ENCODE measurements at regions not wholly inside any gene's neighbourhood (a gene's known extent, or its start where the extent isn't known, plus 50 kb on each side); places are given as distances from the start of the nearest gene placed in this dataset.
"Not testable (repeated sequence)": the region's sequence is repeated elsewhere in the genome, so short reads cannot be mapped to it uniquely, and the experiment has no call there.

DNA sequence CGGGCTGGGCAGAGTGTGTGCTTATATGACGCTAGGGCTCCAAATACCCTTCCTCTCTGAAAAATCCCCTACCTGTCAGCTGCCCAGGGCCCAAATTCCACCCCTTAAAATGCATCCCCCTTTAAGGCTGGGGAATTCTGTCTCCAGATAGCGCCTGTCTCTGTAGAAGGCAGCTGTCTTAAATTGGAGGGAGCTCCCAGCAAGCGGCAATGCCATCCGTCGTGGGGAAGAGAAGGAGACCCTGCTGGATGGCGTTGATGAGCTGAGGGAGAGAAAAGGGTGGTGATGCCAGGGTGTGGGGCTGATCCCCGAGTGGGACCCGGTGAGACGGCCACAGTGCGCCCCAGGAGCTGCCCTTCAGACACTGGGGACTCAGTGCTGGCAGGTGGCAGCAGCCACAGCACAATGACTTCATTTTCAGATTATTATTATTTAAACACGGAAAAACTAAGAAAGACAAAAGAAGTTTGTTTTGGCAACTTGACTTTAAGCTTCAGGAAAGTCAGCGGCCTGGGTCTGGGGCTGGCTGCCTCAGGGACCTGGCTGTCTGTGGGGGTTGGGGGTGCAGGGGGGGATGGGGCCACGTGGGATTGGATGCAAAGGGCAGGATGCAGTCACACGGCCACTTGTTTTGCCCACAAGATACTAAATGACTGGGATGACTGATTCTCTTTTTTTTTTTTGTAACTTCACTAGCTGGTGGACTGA is 152.8 kb downstream of the TFCP2L1 start:
- DNase-seq (ENCODE audit: low read depth): no peak

DNA sequence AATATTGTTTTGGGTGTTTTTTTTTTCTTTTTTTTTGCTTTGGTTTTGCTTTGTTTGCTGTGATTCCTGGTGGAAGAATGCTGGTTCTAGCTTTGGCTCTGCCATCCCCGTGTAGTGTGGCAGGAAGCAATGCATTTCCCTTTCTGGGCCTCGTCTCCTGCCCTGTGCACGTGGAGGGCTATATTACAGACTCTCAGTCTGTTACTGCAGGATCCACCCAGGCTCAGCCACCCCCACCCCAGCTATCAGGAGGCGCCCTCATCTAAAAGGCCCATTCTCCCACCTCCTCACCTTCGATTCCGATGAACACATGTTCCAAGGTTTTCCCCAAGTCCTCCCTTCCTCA is 152.3 kb downstream of the TFCP2L1 start:
- DNase-seq (ENCODE audit: low read depth): no peak

DNA sequence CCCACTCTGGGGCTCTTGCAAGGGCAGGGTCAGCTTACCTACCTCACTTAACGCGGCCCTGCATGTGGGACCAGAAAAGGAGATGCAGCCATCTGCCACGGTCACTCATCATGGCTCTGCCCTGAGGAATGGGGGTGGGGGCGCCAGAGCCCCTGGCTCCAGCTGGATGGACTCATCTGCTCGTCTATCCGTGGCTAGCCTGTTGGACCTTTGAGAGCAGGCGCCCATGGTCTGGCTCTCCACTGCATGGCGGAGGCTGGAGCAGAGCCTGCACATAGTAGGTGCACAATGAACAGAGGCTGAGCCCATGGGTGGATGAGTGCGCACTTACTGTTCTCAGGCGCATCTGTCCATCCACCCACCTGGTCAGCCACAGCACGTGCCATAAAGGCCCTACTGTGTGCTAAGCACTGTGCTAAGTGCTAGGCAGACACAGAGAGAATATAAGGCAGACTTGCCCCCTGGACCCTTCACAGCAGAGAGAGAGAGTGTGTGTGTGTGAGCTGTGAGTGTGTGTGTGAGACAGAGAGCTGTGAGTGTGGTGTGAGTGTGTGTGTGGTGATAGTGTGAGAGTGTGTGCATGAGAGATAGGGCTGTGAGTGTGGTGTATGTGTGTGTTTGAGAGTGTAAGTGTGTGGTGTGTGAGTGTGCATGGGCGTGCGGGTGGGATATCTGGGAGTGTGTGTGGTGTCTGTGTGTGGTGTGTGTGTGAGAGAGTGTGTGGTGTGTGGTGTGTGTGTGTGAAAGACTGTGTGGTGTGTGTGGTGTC is 151.3 kb downstream of the TFCP2L1 start:
- DNase-seq (ENCODE audit: low read depth): no peak

DNA sequence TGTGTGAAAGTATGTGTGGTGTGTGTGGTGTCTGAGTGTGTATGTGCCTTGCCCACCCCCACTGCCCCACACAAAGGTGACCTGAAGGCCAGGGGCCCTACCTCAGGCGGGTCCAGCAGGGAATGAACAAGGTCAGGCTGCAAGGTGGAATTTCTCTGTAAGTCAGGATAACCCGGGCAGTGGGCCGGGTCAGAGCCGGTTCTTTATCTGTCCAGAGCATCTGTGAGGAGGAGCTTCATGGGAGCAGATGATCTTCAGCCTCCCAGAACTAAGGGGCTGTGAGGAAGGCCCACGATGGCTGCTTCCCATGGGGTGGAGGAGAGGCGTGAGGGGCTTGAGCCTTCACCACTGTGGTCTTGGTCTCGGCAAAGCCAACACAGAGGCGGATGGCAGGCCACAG is 150.3 kb downstream of the TFCP2L1 start:
- no peak for DNase-seq (ENCODE audit: low read depth)

DNA sequence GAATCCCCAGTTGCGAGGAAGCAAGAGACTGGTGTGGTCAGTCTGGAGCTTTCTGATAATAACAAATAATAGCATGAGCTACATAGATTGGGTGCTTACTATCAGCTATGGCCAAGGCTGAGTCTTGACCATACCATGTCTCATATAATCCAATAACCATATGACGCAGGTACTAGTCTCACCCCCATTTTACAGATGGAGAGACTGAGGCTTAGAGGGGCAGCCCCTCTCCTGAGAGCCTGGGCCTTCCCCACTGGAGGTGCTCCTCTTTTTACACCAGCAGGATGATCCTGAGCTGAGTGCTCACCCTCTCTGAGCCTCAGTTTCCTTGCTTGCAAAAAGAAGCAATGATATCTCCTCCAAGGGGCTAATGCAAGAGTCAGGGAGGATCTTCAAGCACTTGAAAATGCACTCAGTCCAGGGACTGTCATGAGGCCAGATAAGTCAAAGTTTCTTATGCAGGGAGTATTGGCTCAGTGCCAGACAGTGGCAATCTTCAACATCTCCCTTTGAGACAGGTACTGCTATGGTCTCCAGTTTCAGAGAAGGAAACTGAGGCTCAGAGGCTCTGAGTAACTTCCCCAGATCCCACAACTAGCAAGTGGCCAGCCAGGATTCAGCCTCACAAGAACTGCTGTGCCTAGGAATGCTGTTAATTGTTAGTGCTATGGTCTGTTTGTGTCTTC is 149.7 kb downstream of the TFCP2L1 start:
- DNase-seq (ENCODE audit: low read depth): no peak

DNA sequence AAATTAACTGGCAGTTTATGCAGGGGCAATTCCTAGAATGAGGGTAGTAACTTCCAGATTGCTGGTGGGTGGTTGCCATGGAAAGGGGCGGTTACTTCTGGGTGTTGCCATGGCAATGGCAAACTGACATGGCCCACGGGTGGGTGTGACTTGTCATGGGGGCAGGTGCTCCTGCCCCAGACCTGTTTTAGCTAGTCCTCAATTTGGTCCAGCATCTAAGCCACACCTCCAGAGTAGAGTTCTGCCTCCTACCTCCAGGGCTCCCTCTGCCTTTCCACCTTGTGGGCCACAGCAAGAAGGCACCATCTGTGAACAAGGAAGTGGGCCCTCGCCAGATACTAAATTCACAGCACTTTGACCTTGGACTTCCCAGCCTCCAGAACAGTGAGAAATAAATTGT is 148.7 kb downstream of the TFCP2L1 start:
- DNase-seq (ENCODE audit: low read depth): no peak

DNA sequence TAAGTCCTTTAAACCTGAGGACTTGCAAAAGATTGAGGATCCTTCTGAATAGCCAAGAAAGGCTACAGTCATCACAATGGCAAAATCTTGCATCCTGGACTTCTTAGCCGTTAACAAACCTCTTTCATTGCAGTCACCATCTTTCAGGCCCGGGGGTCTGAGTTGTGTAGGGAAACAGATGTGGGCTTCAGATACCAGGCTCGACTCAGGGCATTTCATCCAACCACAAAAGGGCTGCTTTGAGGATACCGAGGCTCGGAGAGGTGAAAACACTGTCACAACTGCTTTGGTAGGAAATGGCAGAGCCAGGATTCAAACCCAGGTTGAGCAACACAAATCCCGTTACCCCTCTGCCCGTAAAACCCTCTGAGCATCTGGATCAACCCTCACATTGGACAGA is 147.4 kb downstream of the TFCP2L1 start:
- no peak for DNase-seq (ENCODE audit: low read depth)

DNA sequence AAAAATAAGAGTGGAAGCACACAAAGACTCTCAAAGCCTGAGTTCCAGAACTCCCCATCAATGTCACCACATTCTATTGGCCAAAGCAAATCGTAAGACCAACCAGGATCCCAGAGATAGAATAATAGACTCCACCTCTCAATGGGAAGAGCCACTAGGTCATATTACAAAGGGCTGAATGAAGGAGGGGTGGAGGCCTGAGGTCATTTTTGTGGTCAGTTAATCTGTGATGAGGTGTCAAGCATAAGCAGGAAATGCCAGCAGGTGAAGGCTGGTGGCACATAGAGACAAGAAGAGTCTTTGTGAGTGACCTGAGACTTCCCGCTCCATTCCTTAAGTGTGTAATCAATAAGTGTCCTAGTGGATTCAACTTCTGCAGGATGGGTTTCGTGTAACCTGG is 144.3 kb downstream of the TFCP2L1 start:
- DNase-seq (ENCODE audit: low read depth): no peak

DNA sequence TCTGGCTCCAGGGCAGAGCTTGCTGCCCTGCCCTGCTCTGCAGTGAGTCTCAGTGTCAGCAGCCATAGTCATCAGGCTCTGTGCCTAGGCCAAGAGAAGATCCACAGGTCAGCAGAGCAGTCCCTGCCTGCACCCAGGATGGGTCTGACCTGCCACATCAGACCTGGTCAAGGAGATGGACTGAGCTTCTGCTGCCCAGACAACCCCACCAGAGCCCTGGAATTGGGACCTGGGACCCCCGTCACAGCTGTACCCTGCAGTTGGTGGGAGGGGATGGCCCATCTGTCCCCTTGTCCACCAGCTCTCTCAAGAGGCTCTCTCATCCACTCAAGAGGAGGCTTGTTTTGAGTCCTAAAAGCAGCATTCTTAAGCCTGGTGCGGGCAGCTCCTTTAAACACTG is 142.6 kb downstream of the TFCP2L1 start:
- DNase-seq (ENCODE audit: low read depth): no peak

DNA sequence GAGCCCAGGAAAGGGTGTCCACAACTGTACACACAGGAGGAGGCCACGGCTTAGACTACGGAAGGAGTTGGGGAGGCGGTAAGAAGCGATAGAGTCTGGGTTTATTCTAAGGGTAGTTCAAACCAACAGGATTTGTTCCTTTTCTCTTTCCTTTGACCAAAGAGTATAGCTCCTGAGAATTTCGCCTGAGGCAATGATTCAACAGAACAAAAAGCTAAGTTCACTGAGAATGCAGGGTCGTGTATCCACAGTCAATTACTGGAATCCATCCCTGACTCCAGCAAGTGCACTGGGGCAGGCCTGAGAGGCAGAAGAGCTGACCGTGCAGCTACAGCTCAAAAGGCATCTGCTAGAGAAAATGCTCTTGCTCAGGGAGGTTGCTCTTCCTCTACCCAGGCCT is 140.9 kb downstream of the TFCP2L1 start:
- no peak for DNase-seq (ENCODE audit: low read depth)

DNA sequence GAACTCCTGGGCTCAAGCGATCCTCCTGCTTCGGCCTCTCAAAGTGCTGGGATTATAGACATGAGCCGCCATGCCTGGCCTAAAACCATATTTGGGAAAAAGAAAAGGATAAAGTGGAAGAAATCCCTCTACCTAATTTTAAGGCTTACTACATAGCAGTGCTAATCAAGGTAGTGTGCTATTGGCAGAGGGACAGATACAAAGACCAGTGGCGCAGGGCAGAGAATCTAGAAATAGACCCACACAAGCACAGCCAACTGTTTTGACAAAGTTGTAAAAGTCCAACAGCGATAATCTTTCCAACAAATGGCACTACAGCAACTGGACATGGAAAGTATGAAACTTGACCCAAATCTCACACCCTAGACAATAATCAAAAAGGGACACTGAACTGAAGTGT is 138.4 kb downstream of the TFCP2L1 start:
- no peak for DNase-seq (ENCODE audit: low read depth)

DNA sequence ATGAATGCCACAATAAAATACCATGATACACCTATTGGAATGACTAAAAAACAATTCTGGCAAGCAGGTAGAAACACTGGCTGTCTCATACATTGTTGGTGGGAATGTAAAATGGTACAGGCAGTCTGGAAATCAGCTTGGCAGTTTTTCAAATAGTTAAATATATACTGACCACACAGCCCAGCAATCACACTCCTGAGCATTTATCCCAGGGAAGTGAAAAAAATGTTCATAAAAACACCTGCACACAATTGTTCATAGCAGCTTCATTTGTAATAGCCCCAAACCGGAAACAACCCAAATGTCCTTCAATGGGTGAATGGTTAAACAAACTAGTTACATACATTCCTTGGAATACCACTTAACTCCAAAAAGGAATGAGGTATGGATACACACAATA is 137.2 kb downstream of the TFCP2L1 start:
- no peak for DNase-seq (ENCODE audit: low read depth)

DNA sequence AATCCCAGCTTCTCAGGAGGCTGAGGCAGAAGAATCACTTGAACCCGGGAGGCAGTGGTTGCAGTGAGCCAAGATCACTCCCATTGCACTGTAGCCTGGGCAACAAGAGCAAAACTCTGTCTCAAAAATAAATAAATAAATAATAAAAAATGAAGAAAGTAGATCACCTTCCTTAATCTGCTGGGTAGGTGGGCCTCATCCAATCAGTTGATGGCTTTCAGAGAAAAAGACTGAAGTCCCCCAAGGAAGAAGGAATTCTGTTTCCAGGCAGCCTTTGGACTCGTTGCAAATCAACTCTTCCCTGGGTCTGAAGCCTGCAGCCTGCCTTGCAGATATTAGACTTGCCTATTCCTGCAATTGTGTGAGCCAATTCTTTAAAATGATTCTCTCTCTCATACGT is 136.5 kb downstream of the TFCP2L1 start:
- no peak for DNase-seq (ENCODE audit: low read depth)

DNA sequence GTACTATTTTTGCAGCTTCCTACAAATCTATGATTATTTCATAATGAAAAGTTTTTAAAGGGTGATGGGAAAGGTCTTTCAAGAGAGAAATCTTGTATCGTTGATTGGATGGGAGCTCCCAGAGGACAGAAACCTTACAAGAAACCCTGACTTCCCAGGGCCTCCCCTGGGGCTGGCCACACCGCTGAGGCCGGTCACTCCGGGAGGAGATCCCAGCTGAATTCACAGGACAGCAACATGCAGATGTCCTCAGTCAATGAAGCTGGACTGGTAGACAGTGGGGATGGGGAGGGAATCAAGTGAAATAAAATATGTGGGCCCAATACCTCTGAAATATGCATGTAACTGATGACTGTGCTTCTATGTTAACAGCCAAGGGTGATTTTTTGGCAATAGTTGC is 135.6 kb downstream of the TFCP2L1 start:
- DNase-seq (ENCODE audit: low read depth): no peak

DNA sequence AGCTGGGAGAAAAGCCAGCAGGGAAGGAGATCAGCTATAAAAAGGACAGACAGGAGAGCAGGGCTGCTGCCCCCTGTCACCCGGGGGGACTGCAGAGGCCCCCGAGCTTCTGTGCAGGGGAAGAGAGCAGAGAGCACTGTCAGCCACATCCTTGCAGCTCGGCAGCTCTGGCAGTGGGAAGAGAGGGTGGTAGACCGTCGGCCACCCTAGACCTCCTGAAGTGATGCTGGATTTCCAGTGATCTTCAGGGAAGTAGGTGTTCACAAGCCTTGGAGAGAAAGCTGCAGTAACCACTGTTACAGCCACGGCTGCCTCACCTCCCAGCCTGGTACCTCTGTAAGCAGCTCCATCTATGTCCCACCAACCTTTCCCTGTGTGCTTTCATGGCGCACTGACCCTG is 134.9 kb downstream of the TFCP2L1 start:
- DNase-seq (ENCODE audit: low read depth): no peak

DNA sequence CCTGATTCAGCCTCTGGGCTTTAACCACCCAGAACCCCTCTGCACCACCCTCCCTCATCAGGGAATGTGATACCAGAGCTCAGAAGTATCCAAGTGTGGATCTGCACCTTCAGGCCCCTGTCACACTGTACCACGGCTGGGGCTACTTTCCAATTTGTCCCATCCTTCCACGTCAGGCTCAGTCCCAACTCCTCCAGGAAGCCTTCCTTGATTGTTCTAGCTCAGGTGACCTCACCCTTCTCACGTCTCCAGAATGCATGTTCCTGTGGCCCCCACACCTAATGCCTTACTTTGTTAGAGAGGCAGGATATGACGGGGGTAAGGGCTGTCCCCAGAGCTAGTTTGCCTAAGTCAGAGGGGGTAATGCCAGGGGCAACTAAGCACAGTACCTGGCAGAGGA is 134.3 kb downstream of the TFCP2L1 start:
- DNase-seq (ENCODE audit: low read depth): no peak

DNA sequence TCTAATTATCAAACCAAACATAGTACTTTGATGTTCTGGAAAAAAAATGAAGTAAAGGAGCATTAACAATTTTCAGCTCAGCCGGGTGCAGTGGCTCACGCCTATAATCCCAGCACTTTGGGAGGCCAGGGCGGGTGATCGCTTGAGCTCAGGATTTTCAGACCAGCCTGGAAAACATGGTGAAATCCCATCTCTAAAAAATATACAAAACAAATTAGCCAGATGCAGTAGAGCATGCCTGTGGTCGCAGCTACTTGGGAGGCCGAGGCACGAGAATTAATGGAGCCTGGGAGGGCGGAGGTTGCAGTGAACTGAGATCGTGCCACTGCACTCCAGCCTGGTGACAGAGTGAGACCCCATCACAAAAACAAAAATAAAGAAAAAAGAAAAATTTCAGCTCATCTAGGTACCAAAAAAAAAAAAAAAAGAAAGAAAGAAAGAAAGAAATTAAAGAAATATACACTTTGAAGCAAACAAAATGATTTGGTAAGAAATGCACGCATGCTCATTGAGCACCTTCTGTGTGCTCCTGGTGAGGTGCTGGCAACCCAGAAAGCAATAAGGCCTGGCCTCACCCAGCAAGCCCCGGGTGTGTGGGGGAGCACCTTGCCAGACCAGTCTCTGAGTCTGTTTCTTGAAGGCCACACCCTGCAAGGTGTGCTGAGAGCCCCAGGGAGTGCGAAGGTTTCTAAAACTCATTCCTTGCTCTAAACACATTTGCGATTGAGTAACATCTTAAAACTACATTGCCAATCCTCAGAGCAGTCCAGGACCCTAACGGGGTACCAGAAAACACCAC is 133.5 kb downstream of the TFCP2L1 start:
- DNase-seq (ENCODE audit: low read depth): no peak

DNA sequence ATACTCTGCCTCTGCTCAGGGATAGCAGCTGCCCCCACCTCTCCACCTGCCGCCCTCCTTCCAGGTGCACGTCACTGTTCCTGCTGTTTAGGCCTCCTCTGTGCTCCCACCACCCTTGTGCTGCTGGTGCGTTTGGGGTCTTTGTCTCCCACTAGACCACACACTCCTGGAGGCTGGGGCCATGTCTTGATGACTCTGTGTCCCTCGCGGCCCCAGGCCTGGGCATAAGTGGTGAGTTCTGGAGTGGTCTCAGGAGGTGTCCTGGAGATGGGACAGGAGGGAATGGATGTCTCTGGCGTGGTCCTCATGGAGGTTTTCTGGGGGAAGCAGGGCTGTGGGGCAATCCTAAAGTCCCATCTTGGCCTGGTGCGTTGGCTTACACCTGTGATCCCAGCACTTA is 132.1 kb downstream of the TFCP2L1 start:
- DNase-seq (ENCODE audit: low read depth): no peak

DNA sequence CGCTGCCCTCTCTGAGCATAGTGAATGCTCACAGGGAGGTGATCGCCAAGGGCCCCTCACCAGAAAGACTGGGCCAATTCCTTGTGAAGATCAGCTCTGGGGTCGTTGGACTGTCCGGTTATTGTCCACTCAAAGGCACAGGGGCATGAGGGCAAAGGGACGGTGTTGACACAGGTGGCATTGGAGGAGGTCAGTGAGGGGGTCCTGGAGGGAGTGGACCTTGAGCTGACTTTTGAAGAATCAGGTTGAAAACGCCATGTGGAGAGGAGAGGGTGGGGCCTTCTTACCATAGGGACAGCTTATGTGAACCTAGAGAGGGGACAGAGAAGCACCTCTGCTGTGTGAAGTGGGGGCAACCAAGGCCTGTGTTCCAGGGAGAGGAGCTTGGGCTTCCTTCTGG is 131.5 kb downstream of the TFCP2L1 start:
- no peak for DNase-seq (ENCODE audit: low read depth)

DNA sequence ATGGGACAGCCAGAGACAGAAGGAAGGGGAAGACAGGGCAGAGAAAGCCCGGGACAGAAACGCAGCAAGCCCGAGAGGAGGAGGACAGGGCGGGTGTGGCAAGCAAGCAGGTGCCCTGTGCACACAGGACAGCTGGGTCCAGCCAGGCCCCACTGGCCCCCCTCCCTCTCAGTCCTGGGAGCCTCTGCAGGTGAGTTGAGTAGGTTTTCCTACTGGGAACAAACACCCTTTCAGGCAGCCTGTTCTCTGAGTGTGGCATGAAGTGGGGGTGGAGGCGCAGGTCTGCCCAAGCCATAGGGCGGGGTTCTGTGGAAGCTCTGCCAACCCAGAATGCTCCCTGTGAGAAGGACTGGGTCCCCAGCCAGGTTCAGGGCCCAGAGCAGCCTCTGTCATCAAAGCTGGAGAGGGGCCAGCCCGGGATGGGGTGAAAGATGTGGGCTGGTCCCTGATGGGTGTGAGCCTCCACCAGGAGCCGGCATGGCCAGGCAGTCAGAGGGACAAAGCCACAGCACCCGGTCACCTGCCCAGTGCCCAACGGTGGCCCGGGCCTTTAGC is 129.4 kb downstream of the TFCP2L1 start:
- no peak for DNase-seq (ENCODE audit: low read depth)

DNA sequence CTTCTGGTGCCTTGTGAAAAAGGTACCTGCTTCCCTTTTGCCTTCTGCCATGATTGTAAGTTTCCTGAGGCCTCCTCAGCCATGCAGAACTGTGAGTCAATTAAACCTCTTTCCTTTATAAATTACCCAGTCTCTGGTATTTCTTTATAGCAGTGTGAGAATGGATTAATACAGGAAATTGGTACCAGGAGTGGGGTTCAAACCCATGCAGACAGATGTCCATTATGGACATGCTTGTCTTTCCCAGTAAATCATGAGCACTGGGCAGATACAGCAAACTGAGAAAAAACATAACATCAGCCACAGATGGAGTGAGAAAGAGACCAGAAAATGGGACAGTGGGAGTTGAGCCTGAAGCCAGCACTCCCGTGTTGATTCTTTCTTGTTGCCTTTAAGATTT is 127.5 kb downstream of the TFCP2L1 start:
- DNase-seq (ENCODE audit: low read depth): not testable (repeated sequence)
